ENCODE measurements at regions not wholly inside any gene's neighbourhood (a gene's known extent, or its start where the extent isn't known, plus 50 kb on each side); places are given as distances from the start of the nearest gene placed in this dataset.

- Mint-ChIP-seq H3K27ac (no peak overlapping the region), H3K27me3 (no peaks in the 10 kb centered on the region), H3K4me1 (no peaks in the 10 kb centered on the region), H3K4me3 (no peak overlapping the region), H3K36me3 (ENCODE audit: low read depth) (no peaks in the 10 kb centered on the region)
- H3K9me3 ChIP-seq (ENCODE audit: control insufficient read depth, low read length, poor library complexity, severe bottlenecking): no peaks in the 10 kb centered on the region
- ATAC-seq (no peak), DNase-seq (no peak)
Measured at GRCh38 chr16:61274211-61274610, 762.0 kb downstream of the CDH8 start.

- no peaks in the 10 kb centered on the region for H3K36me3 Mint-ChIP-seq (ENCODE audit: low read depth)
- DNase-seq: no peak
- no peaks in the 10 kb centered on the region for H3K4me1 Mint-ChIP-seq
- no peak overlapping the region for H3K4me3 Mint-ChIP-seq
- no peak overlapping the region for H3K27ac Mint-ChIP-seq
- H3K27me3 Mint-ChIP-seq: no peaks in the 10 kb centered on the region
- no peak for ATAC-seq
- H3K9me3 ChIP-seq (ENCODE audit: control insufficient read depth, low read length, poor library complexity, severe bottlenecking): no peaks in the 10 kb centered on the region
Measured at GRCh38 chr16:61270726-61271125, 765.5 kb downstream of the CDH8 start.

GRCh38 chr16:61263400-61263799, 772.8 kb downstream of the CDH8 start:
- H3K36me3 Mint-ChIP-seq (ENCODE audit: low read depth): no peaks in the 10 kb centered on the region

GRCh38 chr16:61261315-61261714, 774.9 kb downstream of the CDH8 start:
- Mint-ChIP-seq H3K27ac (no peak overlapping the region), H3K27me3 (no peaks in the 10 kb centered on the region), H3K4me3 (no peak overlapping the region), H3K4me1 (no peaks in the 10 kb centered on the region), H3K36me3 (ENCODE audit: low read depth) (no peaks in the 10 kb centered on the region)
- no peak for ATAC-seq
- no peaks in the 10 kb centered on the region for H3K9me3 ChIP-seq (ENCODE audit: control insufficient read depth, low read length, poor library complexity, severe bottlenecking)
- no peak for DNase-seq

More at GRCh38 chr16:61263400-61263799, 772.8 kb downstream of the CDH8 start:
- ATAC-seq (no peak), DNase-seq (no peak)
- no peaks in the 10 kb centered on the region for H3K9me3 ChIP-seq (ENCODE audit: control insufficient read depth, low read length, poor library complexity, severe bottlenecking)
- Mint-ChIP-seq H3K4me3 (no peak overlapping the region), H3K4me1 (no peaks in the 10 kb centered on the region), H3K27ac (no peak overlapping the region), H3K27me3 (no peaks in the 10 kb centered on the region)

GRCh38 chr16:61246592-61246991, 789.6 kb downstream of the CDH8 start:
- H3K36me3 Mint-ChIP-seq (ENCODE audit: low read depth): no peaks in the 10 kb centered on the region
- H3K27ac Mint-ChIP-seq: no peak overlapping the region
- no peak for DNase-seq
- H3K27me3 Mint-ChIP-seq: no peaks in the 10 kb centered on the region
- no peak overlapping the region for H3K4me3 Mint-ChIP-seq
- no peaks in the 10 kb centered on the region for H3K9me3 ChIP-seq (ENCODE audit: control insufficient read depth, low read length, poor library complexity, severe bottlenecking)
- H3K4me1 Mint-ChIP-seq: no peaks in the 10 kb centered on the region
- no peak for ATAC-seq

- ATAC-seq (no peak), DNase-seq (no peak)
- Mint-ChIP-seq H3K36me3 (ENCODE audit: low read depth) (no peaks in the 10 kb centered on the region), H3K4me3 (no peak overlapping the region), H3K27me3 (no peaks in the 10 kb centered on the region), H3K27ac (no peak overlapping the region), H3K4me1 (no peaks in the 10 kb centered on the region)
- H3K9me3 ChIP-seq (ENCODE audit: control insufficient read depth, low read length, poor library complexity, severe bottlenecking): no peaks in the 10 kb centered on the region
Measured at GRCh38 chr16:61243954-61244353, 792.3 kb downstream of the CDH8 start.

- Mint-ChIP-seq H3K27ac (no peak overlapping the region), H3K36me3 (ENCODE audit: low read depth) (no peaks in the 10 kb centered on the region), H3K4me1 (no peaks in the 10 kb centered on the region), H3K27me3 (no peaks in the 10 kb centered on the region), H3K4me3 (no peak overlapping the region)
- peaks cover 4% of the 10 kb centered on the region for H3K9me3 ChIP-seq (ENCODE audit: control insufficient read depth, low read length, poor library complexity, severe bottlenecking)
- no peak for ATAC-seq
- DNase-seq: no peak
Measured at GRCh38 chr16:61237884-61238485, 798.3 kb downstream of the CDH8 start.

- Mint-ChIP-seq H3K27ac (no peak overlapping the region), H3K4me3 (no peak overlapping the region)
Measured at GRCh38 chr16:61233713-61234112, 802.5 kb downstream of the CDH8 start.

GRCh38 chr16:61228371-61228770, 807.9 kb downstream of the CDH8 start:
- no peak for ATAC-seq
- H3K27ac Mint-ChIP-seq: no peak overlapping the region
- H3K4me3 Mint-ChIP-seq: no peak overlapping the region
- no peak for DNase-seq
- no peaks in the 10 kb centered on the region for H3K4me1 Mint-ChIP-seq
- H3K9me3 ChIP-seq (ENCODE audit: control insufficient read depth, low read length, poor library complexity, severe bottlenecking): no peaks in the 10 kb centered on the region
- H3K27me3 Mint-ChIP-seq: no peaks in the 10 kb centered on the region
- H3K36me3 Mint-ChIP-seq (ENCODE audit: low read depth): no peaks in the 10 kb centered on the region

More at GRCh38 chr16:61233713-61234112, 802.5 kb downstream of the CDH8 start:
- DNase-seq (no peak), ATAC-seq (no peak)
- H3K27me3 Mint-ChIP-seq: no peaks in the 10 kb centered on the region
- H3K4me1 Mint-ChIP-seq: no peaks in the 10 kb centered on the region
- H3K36me3 Mint-ChIP-seq (ENCODE audit: low read depth): no peaks in the 10 kb centered on the region
- peaks cover 4% of the 10 kb centered on the region for H3K9me3 ChIP-seq (ENCODE audit: control insufficient read depth, low read length, poor library complexity, severe bottlenecking)

GRCh38 chr16:61215605-61216004, 820.6 kb downstream of the CDH8 start:
- DNase-seq: no peak
- no peaks in the 10 kb centered on the region for H3K4me1 Mint-ChIP-seq
- H3K36me3 Mint-ChIP-seq (ENCODE audit: low read depth): no peaks in the 10 kb centered on the region
- ATAC-seq: no peak
- no peaks in the 10 kb centered on the region for H3K27me3 Mint-ChIP-seq
- no peaks in the 10 kb centered on the region for H3K9me3 ChIP-seq (ENCODE audit: control insufficient read depth, low read length, poor library complexity, severe bottlenecking)
- no peak overlapping the region for H3K4me3 Mint-ChIP-seq
- H3K27ac Mint-ChIP-seq: no peak overlapping the region

GRCh38 chr16:61214780-61215179, 821.5 kb downstream of the CDH8 start:
- ATAC-seq (no peak), DNase-seq (no peak)
- no peaks in the 10 kb centered on the region for H3K36me3 Mint-ChIP-seq (ENCODE audit: low read depth)
- H3K9me3 ChIP-seq (ENCODE audit: control insufficient read depth, low read length, poor library complexity, severe bottlenecking): no peaks in the 10 kb centered on the region
- no peak overlapping the region for H3K4me3 Mint-ChIP-seq
- H3K4me1 Mint-ChIP-seq: no peaks in the 10 kb centered on the region
- no peaks in the 10 kb centered on the region for H3K27me3 Mint-ChIP-seq
- H3K27ac Mint-ChIP-seq: no peak overlapping the region

GRCh38 chr16:61210076-61210475, 826.2 kb downstream of the CDH8 start:
- ATAC-seq (no peak), DNase-seq (no peak)
- H3K27me3 Mint-ChIP-seq: no peaks in the 10 kb centered on the region
- peaks cover 3% of the 10 kb centered on the region for H3K36me3 Mint-ChIP-seq (ENCODE audit: low read depth)
- no peak overlapping the region for H3K27ac Mint-ChIP-seq
- no peak overlapping the region for H3K4me3 Mint-ChIP-seq
- no peaks in the 10 kb centered on the region for H3K4me1 Mint-ChIP-seq
- H3K9me3 ChIP-seq (ENCODE audit: control insufficient read depth, low read length, poor library complexity, severe bottlenecking): no peaks in the 10 kb centered on the region

- no peak overlapping the region for H3K27ac Mint-ChIP-seq
- ATAC-seq: no peak
- no peak overlapping the region for H3K4me3 Mint-ChIP-seq
- H3K9me3 ChIP-seq (ENCODE audit: control insufficient read depth, low read length, poor library complexity, severe bottlenecking): no peaks in the 10 kb centered on the region
- H3K4me1 Mint-ChIP-seq: no peaks in the 10 kb centered on the region
- no peaks in the 10 kb centered on the region for H3K36me3 Mint-ChIP-seq (ENCODE audit: low read depth)
- H3K27me3 Mint-ChIP-seq: no peaks in the 10 kb centered on the region
- DNase-seq: no peak
Measured at GRCh38 chr16:61195006-61195405, 841.2 kb downstream of the CDH8 start.

GRCh38 chr16:61194573-61194972, 841.7 kb downstream of the CDH8 start:
- ATAC-seq: no peak
- no peak overlapping the region for H3K27ac Mint-ChIP-seq

More at GRCh38 chr16:61194573-61194972, 841.7 kb downstream of the CDH8 start:
- no peaks in the 10 kb centered on the region for H3K36me3 Mint-ChIP-seq (ENCODE audit: low read depth)
- DNase-seq: no peak
- H3K4me1 Mint-ChIP-seq: no peaks in the 10 kb centered on the region
- no peaks in the 10 kb centered on the region for H3K9me3 ChIP-seq (ENCODE audit: control insufficient read depth, low read length, poor library complexity, severe bottlenecking)
- H3K27me3 Mint-ChIP-seq: no peaks in the 10 kb centered on the region
- no peak overlapping the region for H3K4me3 Mint-ChIP-seq

Data from T-helper 17 cell (primary cell).